IMR-90 (cell line): ENCODE measurements at regions not wholly inside any gene's neighbourhood (a gene's known extent, or its start where the extent isn't known, plus 50 kb on each side); places are given as distances from the start of the nearest gene placed in this dataset.

Source experiments
- ATAC-seq: fragments of 200-7000 bp; cut with Tn5 transposase; 2 replicates; pipeline ENCODE4 v1.9.1; 2020; ENCODE audit warnings: low read depth, mild to moderate bottlenecking, moderate library complexity
- BruUV-seq: library from RNA; stranded (reverse); fragments of 400-500 nt; replicated peaks from 2 replicates; lab custom pipeline; 2021; lab: Mats Ljungman, UMichigan
- CTCF ChIA-PET: fragments of 300-600 bp; formaldehyde crosslinking; extraction: SDS; loops from one replicate; lab custom pipeline; 2021; ENCODE audit warnings: antibody characterized with exemption; lab: Yijun Ruan, JAX
- POLR2A ChIA-PET: fragments of 300-600 bp; sonication (Branson Sonifier 250); formaldehyde crosslinking; loops from one replicate; lab custom pipeline; 2022; ENCODE audit warnings: antibody characterized with exemption; ENCODE audit not compliant: unreplicated experiment; lab: Charles Lee
- DNase-seq: peaks from one replicate; pipeline ENCODE4 v3.0.0; 2013
- H2AFZ ChIP-seq: replicated peaks from 2 replicates; pipeline ENCODE3; 2013; ENCODE audit warnings: low read length, mild to moderate bottlenecking; ENCODE audit not compliant: poor library complexity
- H2AK5ac ChIP-seq: 2 replicates; pipeline ENCODE4 v1.6.1; 2013; ENCODE audit warnings: low read depth, low read length, inconsistent platforms
- H2AK9ac ChIP-seq: replicated peaks from 2 replicates; pipeline ENCODE3; 2013; ENCODE audit warnings: mild to moderate bottlenecking, low read depth, low read length, moderate library complexity; ENCODE audit not compliant: poor library complexity
- H2BK120ac ChIP-seq: 2 replicates; pipeline ENCODE4 v1.6.1; 2013; ENCODE audit warnings: low read depth, low read length, inconsistent platforms
- H2BK15ac ChIP-seq: 3 replicates; pipeline ENCODE4 v1.6.1; 2013; ENCODE audit warnings: low read depth, low read length, inconsistent platforms
- H2BK20ac ChIP-seq: 2 replicates; pipeline ENCODE4 v1.6.1; 2013; ENCODE audit warnings: low read depth, mild to moderate bottlenecking, inconsistent platforms, low read length, moderate library complexity
- H2BK5ac ChIP-seq: 2 replicates; pipeline ENCODE4 v1.6.1; 2013; ENCODE audit warnings: mild to moderate bottlenecking, low read depth, low read length, inconsistent platforms; ENCODE audit not compliant: poor library complexity, severe bottlenecking
- H3K14ac ChIP-seq: replicated peaks from 2 replicates; pipeline ENCODE4 v1.6.1; 2013; ENCODE audit warnings: low read depth, low read length, inconsistent platforms
- H3K18ac ChIP-seq: 2 replicates; pipeline ENCODE4 v1.6.1; 2013; ENCODE audit warnings: low read depth, low read length, control low read depth
- H3K23ac ChIP-seq: 2 replicates; pipeline ENCODE4 v1.6.1; 2013; ENCODE audit warnings: low read depth, low read length, inconsistent platforms
- H3K27ac ChIP-seq: 2 replicates; pipeline ENCODE4 v1.5.1; 2013; ENCODE audit warnings: mild to moderate bottlenecking, control low read depth, low read length; ENCODE audit not compliant: insufficient read depth
- H3K27me3 ChIP-seq: 2 replicates; pipeline ENCODE4 v1.6.1; 2013; ENCODE audit warnings: low read length; ENCODE audit not compliant: control insufficient read depth, insufficient read depth
- H3K36me3 ChIP-seq: 2 replicates; pipeline ENCODE4 v1.6.1; 2013; ENCODE audit warnings: low read length, mixed read lengths; ENCODE audit not compliant: control insufficient read depth, insufficient read depth
- H3K4ac ChIP-seq: 2 replicates; pipeline ENCODE4 v1.6.1; 2013; ENCODE audit warnings: low read depth, low read length, inconsistent platforms
- H3K4me1 ChIP-seq: 2 replicates; pipeline ENCODE4 v1.6.1; 2013; ENCODE audit warnings: low read length, mixed read lengths; ENCODE audit not compliant: control insufficient read depth, insufficient read depth
- H3K4me2 ChIP-seq: 2 replicates; pipeline ENCODE4 v1.6.1; 2013; ENCODE audit warnings: low read depth, mild to moderate bottlenecking, control low read depth, low read length, moderate library complexity
- H3K4me3 ChIP-seq: 2 replicates; pipeline ENCODE4 v1.5.1; 2013; ENCODE audit warnings: low read depth, mild to moderate bottlenecking, control low read depth, low read length, moderate library complexity; ENCODE audit not compliant: insufficient read depth
- H3K56ac ChIP-seq: 2 replicates; pipeline ENCODE4 v1.6.1; 2013; ENCODE audit warnings: low read length, inconsistent platforms; ENCODE audit not compliant: insufficient read depth; ENCODE audit errors: extremely low read depth
- H3K79me1 ChIP-seq, 2 experiments: 2 replicates each; pipeline ENCODE4 v1.6.1; 2013; ENCODE audit warnings: low read length in 2 of 2, inconsistent platforms in 1 of 2, low read depth in 1 of 2
- H3K9ac ChIP-seq: 2 replicates; pipeline ENCODE4 v1.6.1; 2013; ENCODE audit warnings: low read depth, low read length, control low read depth
- H3K9me1 ChIP-seq: 2 replicates; pipeline ENCODE4 v1.6.1; 2013; ENCODE audit warnings: low read length, inconsistent platforms; ENCODE audit not compliant: insufficient read depth
- H3K9me3 ChIP-seq: 2 replicates; pipeline ENCODE4 v1.6.1; 2013; ENCODE audit warnings: low read length; ENCODE audit not compliant: control insufficient read depth, insufficient read depth
- H4K20me1 ChIP-seq: 2 replicates; pipeline ENCODE4 v1.6.1; 2013; ENCODE audit warnings: low read length, inconsistent platforms; ENCODE audit not compliant: insufficient read depth
- H4K5ac ChIP-seq: 2 replicates; pipeline ENCODE4 v1.6.1; 2013; ENCODE audit warnings: mild to moderate bottlenecking, low read depth, low read length, control low read depth
- H4K8ac ChIP-seq, 2 experiments: 2 replicates each; pipeline ENCODE4 v1.6.1; 2013; ENCODE audit warnings: low read depth in 2 of 2, low read length in 2 of 2, control low read depth in 1 of 2, inconsistent platforms in 1 of 2
- H4K91ac ChIP-seq: 2 replicates; pipeline ENCODE4 v1.6.1; 2013; ENCODE audit warnings: low read depth, low read length, inconsistent platforms; ENCODE audit not compliant: insufficient read depth
- BHLHE40 ChIP-seq: fragments of 150-350 bp; IDR thresholded peaks from 2 replicates; pipeline ENCODE4 v1.6.1; 2016; ENCODE audit warnings: mild to moderate bottlenecking, low read depth, low read length
- CEBPB ChIP-seq: IDR thresholded peaks from 2 replicates; pipeline ENCODE4 v1.6.1; 2012; ENCODE audit warnings: low read depth, low read length, improper control_type of control experiment
- CHD1 ChIP-seq: IDR thresholded peaks from 2 replicates; pipeline ENCODE4 v1.6.1; 2012; ENCODE audit warnings: low read depth, low read length, improper control_type of control experiment
- MAFK ChIP-seq: IDR thresholded peaks from 2 replicates; pipeline ENCODE4 v1.6.1; 2012; ENCODE audit warnings: low read depth, low read length, improper control_type of control experiment
- MXI1 ChIP-seq: IDR thresholded peaks from 2 replicates; pipeline ENCODE4 v1.6.1; 2012; ENCODE audit warnings: low read depth, mild to moderate bottlenecking, low read length, moderate library complexity, borderline replicate concordance
- NFE2L2 ChIP-seq: fragments of 150-350 bp; IDR thresholded peaks from 2 replicates; pipeline ENCODE4 v1.6.1; 2016; ENCODE audit warnings: low read depth, mild to moderate bottlenecking, low read length
- POLR2A ChIP-seq: IDR thresholded peaks from 2 replicates; pipeline ENCODE4 v1.6.1; 2012; ENCODE audit warnings: mild to moderate bottlenecking, low read depth, low read length
- RCOR1 ChIP-seq: IDR thresholded peaks from 2 replicates; pipeline ENCODE4 v1.6.1; 2012; ENCODE audit warnings: mild to moderate bottlenecking, low read length, improper control_type of control experiment; ENCODE audit not compliant: insufficient replicate concordance
- RFX5 ChIP-seq: IDR thresholded peaks from 2 replicates; pipeline ENCODE4 v1.8.0; 2012; ENCODE audit warnings: low read depth, mild to moderate bottlenecking, low read length, moderate library complexity
- WGBS, 2 experiments: methylation state at CpG; one replicate each; pipeline versions ENCODE4 v1.1.5 to v1.1.7; 2013; ENCODE audit warnings: missing lambda C conversion rate in 2 of 2; ENCODE audit not compliant: insufficient read length in 1 of 2; ENCODE audit errors: extremely low coverage in 2 of 2; 5-methylcytosine and 5-hydroxymethylcytosine counted together
- dilution Hi-C: fragments of 300-500 bp; cut with HindIII; formaldehyde crosslinking; loops from one replicate; pipeline ENCODE4 v1.14.3; 2018; ENCODE audit warnings: low sequenced_read_pairs; ENCODE audit not compliant: unreplicated experiment
- in situ Hi-C: fragments of 300-500 bp; cut with MboI; formaldehyde crosslinking; loops from 3 replicates; pipeline ENCODE4 v1.14.3; 2019; ENCODE audit warnings: low sequenced_read_pairs, inconsistent platforms, mixed read lengths
- intact Hi-C: fragments of 100-400 bp; cut with micrococcal nuclease; formaldehyde crosslinking; loops from 2 replicates; pipeline ENCODE4 v1.10.0; 2022
- TF ChIP-seq, protein P1 (sequence below): conservative IDR thresholded peaks from 2 replicates; pipeline ENCODE4 v1.5.1; 2012; ENCODE audit warnings: mild to moderate bottlenecking, low read depth, low read length, improper control_type of control experiment
- TF ChIP-seq, protein P2 (sequence below): fragments of 150-350 bp; IDR thresholded peaks from 2 replicates; pipeline ENCODE4 v1.6.1; 2016; ENCODE audit warnings: low read depth, mild to moderate bottlenecking, low read length, moderate library complexity, borderline replicate concordance
- TF ChIP-seq, protein P3 (sequence below): fragments of 150-350 bp; IDR thresholded peaks from 2 replicates; pipeline ENCODE4 v1.6.1; 2017; ENCODE audit warnings: mild to moderate bottlenecking, antibody characterized with exemption, low read length, low read depth

DNA sequence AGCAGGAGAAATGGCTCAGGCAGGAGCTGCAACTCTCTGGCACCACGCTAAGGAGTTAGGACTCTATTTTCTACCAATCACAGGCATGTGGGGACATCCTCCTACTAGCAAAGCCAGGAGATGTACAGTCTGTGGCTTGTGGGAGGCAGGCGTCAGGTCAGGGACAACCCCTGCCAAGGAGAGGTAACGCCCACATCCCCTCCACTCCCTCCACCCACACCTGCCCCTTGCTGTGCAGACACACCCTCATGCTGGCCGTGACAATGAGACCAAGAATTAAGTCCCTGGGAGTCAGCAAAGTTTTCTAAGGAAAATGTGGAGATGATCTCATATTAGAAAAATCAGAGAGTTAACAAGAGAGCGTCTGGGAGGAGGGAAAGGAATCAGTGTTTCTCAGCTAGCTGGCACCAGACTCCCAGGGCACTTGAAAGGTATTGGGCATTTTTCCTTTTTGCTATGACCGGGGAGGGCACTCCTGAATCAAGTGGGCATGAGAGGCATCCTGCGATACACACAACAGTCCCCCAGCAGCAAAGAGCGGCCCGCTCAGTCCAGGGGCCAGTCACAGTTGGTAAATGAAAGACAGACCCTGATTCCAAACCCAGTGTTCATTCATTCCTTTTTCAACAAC, 87.3 kb upstream of the RPL38 start:
- H2BK120ac ChIP-seq, result no peak overlapping the region
- BruUV-seq, result no TSS peak
- no peak overlapping the region for H2BK20ac ChIP-seq
- H3K4me1 ChIP-seq, result no peaks in the 10 kb centered on the region
- dilution Hi-C loops (no loop called here), in situ Hi-C loops (loop anchor here (25.0 kb wide), 1 partner anchor 154 kb away; no protein-coding TSS in a partner anchor), intact Hi-C loops (no loop called here)
- no peak overlapping the region for H4K5ac ChIP-seq
- no peak overlapping the region for H3K18ac ChIP-seq
- H4K20me1 ChIP-seq, result no peaks in the 10 kb centered on the region
- no peaks in the 10 kb centered on the region for H3K27me3 ChIP-seq
- no peak overlapping the region for H2AFZ ChIP-seq
- no peak overlapping the region for H3K56ac ChIP-seq
- H3K4me3 ChIP-seq, result no peak overlapping the region
- no peak for DNase-seq
- TF ChIP-seq, protein P1, sequence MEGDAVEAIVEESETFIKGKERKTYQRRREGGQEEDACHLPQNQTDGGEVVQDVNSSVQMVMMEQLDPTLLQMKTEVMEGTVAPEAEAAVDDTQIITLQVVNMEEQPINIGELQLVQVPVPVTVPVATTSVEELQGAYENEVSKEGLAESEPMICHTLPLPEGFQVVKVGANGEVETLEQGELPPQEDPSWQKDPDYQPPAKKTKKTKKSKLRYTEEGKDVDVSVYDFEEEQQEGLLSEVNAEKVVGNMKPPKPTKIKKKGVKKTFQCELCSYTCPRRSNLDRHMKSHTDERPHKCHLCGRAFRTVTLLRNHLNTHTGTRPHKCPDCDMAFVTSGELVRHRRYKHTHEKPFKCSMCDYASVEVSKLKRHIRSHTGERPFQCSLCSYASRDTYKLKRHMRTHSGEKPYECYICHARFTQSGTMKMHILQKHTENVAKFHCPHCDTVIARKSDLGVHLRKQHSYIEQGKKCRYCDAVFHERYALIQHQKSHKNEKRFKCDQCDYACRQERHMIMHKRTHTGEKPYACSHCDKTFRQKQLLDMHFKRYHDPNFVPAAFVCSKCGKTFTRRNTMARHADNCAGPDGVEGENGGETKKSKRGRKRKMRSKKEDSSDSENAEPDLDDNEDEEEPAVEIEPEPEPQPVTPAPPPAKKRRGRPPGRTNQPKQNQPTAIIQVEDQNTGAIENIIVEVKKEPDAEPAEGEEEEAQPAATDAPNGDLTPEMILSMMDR, result no peak
- TF ChIP-seq, protein P2, sequence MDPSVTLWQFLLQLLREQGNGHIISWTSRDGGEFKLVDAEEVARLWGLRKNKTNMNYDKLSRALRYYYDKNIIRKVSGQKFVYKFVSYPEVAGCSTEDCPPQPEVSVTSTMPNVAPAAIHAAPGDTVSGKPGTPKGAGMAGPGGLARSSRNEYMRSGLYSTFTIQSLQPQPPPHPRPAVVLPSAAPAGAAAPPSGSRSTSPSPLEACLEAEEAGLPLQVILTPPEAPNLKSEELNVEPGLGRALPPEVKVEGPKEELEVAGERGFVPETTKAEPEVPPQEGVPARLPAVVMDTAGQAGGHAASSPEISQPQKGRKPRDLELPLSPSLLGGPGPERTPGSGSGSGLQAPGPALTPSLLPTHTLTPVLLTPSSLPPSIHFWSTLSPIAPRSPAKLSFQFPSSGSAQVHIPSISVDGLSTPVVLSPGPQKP, result no peak
- TF ChIP-seq, protein P3, sequence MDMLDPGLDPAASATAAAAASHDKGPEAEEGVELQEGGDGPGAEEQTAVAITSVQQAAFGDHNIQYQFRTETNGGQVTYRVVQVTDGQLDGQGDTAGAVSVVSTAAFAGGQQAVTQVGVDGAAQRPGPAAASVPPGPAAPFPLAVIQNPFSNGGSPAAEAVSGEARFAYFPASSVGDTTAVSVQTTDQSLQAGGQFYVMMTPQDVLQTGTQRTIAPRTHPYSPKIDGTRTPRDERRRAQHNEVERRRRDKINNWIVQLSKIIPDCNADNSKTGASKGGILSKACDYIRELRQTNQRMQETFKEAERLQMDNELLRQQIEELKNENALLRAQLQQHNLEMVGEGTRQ, result no peak
- TF ChIP-seq CEBPB (no peak), MXI1 (no peak), RCOR1 (no peak), BHLHE40 (no peak), NFE2L2 (no peak), CHD1 (no peak), RFX5 (no peak), POLR2A (no peak), MAFK (no peak)
- no peak overlapping the region for H3K4ac ChIP-seq
- ChIA-PET POLR2A (no interaction called here), CTCF (no interaction called here)
- H4K91ac ChIP-seq, result no peak overlapping the region
- H3K14ac ChIP-seq, result no peak overlapping the region
- H3K4me2 ChIP-seq, result no peak overlapping the region
- H3K9me3 ChIP-seq, result peaks cover 42% of the 10 kb centered on the region
- no peak overlapping the region for H2BK15ac ChIP-seq
- no peak overlapping the region for H2AK9ac ChIP-seq
- H2AK5ac ChIP-seq, result no peak overlapping the region
- no peak for ATAC-seq
- no peaks in the 10 kb centered on the region for H3K36me3 ChIP-seq
- no peak overlapping the region for H3K23ac ChIP-seq
- WGBS, 2 experiments, result no CpG with 5 or more reads among the region's 9 CpGs
- H3K27ac ChIP-seq, result no peak overlapping the region
- H4K8ac ChIP-seq, result no peak overlapping the region
- H2BK5ac ChIP-seq, result no peak overlapping the region
- H3K79me1 ChIP-seq, result no peaks in the 10 kb centered on the region
- H3K9ac ChIP-seq, result no peak overlapping the region
- no peaks in the 10 kb centered on the region for H3K9me1 ChIP-seq
